Suprapubic skin (tissue), 4 donors: ENCODE measurements at regions not wholly inside any gene's neighbourhood (a gene's known extent, or its start where the extent isn't known, plus 50 kb on each side); places are given as distances from the start of the nearest gene placed in this dataset.

ENCODE experiments used
- CTCF ChIP-seq, 2 donors: fragments of 200-600 bp in 1 of 2; fragments of 450-650 bp in 1 of 2; sonication (generic) in 1 of 2; IDR thresholded peaks; one replicate each; pipeline ENCODE4 v1.5.1; 2016 to 2019; ENCODE audit warnings: antibody characterized with exemption in 2 of 2, mild to moderate bottlenecking in 1 of 2, moderate library complexity in 1 of 2
- EP300 ChIP-seq: sonication (generic); formaldehyde crosslinking; IDR thresholded peaks from one replicate; pipeline ENCODE4 v1.6.1; 2017; ENCODE audit warnings: antibody characterized with exemption
- POLR2A ChIP-seq, 2 donors: fragments of 450-650 bp; IDR thresholded peaks; one replicate each; pipeline ENCODE4 v1.6.1; 2017; ENCODE audit warnings: antibody characterized with exemption in 2 of 2, mild to moderate bottlenecking in 2 of 2, moderate library complexity in 2 of 2
- POLR2AphosphoS5 ChIP-seq, 3 donors: sonication (generic); formaldehyde crosslinking; IDR thresholded peaks; one replicate each; pipeline ENCODE4 v1.6.1; 2017; ENCODE audit warnings: antibody characterized with exemption in 3 of 3

- no peak for TF ChIP-seq CTCF (IDR thresholded peaks at IDR 0.05)
- no peak for TF ChIP-seq EP300
- TF ChIP-seq POLR2A (IDR thresholded peaks at IDR 0.05): no peak
- TF ChIP-seq POLR2AphosphoS5 (IDR thresholded peaks at IDR 0.05): no peak
Observed at GRCh38 chr5:51821697-51822096, 438.4 kb downstream of the ISL1 start.
